HCT116 (cell line): ENCODE measurements at regions not wholly inside any gene's neighbourhood (a gene's known extent, or its start where the extent isn't known, plus 50 kb on each side); places are given as distances from the start of the nearest gene placed in this dataset.

Experiments
- ATAC-seq: fragments of 200-7000 bp; cut with Tn5 transposase; 2 replicates; pipeline ENCODE4 v1.9.1; 2020; ENCODE audit warnings: mild to moderate bottlenecking, moderate library complexity
- BruUV-seq: library from RNA; stranded (reverse); fragments of 400-500 nt; replicated peaks from 2 replicates; lab custom pipeline; 2021; lab: Mats Ljungman, UMichigan
- CTCF ChIA-PET: fragments of 300-600 bp; sonication (Branson Sonifier 250); formaldehyde crosslinking; loops from one replicate; lab custom pipeline; 2021; ENCODE audit warnings: antibody characterized with exemption; lab: Charles Lee
- POLR2A ChIA-PET: fragments of 300-600, 350-600 bp; sonication (Branson Sonifier 250); formaldehyde crosslinking; loops from one replicate; lab custom pipeline; 2021; ENCODE audit warnings: antibody characterized with exemption; lab: Charles Lee
- RAD21 ChIA-PET, 2 experiments: fragments of 300-600 bp; sonication (Branson Sonifier 250); formaldehyde crosslinking; loops; one replicate each; lab custom pipeline; 2023; ENCODE audit warnings: low total read pairs in 2 of 2; ENCODE audit not compliant: uncharacterized antibody in 2 of 2, unreplicated experiment in 2 of 2, low non-redundant PET in 1 of 2; lab: Charles Lee
- DNase-seq: peaks from one replicate; pipeline ENCODE4 v3.0.0-alpha.2; 2010; ENCODE audit warnings: low read depth, low spot score
- H2AFZ ChIP-seq: fragments of 200-600 bp; shearing (Covaris generic), sonication (generic); 2 replicates; pipeline ENCODE4 v1.6.1; 2017; ENCODE audit warnings: low read depth, mixed run types, mixed read lengths, antibody characterized with exemption, low read length; ENCODE audit not compliant: poor library complexity, severe bottlenecking
- H3K27ac ChIP-seq: 2 replicates; pipeline ENCODE4 v1.5.1; 2012; ENCODE audit warnings: low read depth, low read length
- H3K27me3 ChIP-seq: fragments of 200-600 bp; sonication (generic); 2 replicates; pipeline ENCODE4 v1.6.1; 2016; ENCODE audit warnings: mixed run types, low read length, mixed read lengths; ENCODE audit not compliant: insufficient read depth
- H3K36me3 ChIP-seq, 2 experiments: fragments of 200-500 bp in 1 of 2; fragments of 200-600 bp in 1 of 2; sonication (Bioruptor generic) in 1 of 2; sonication (generic) in 1 of 2; 2 replicates each; pipeline versions ENCODE4 v1.5.1 to v1.6.1; 2014 to 2016; ENCODE audit warnings: low read length in 2 of 2, inconsistent platforms in 1 of 2, mixed read lengths in 1 of 2, mixed run types in 1 of 2; ENCODE audit not compliant: insufficient read depth in 2 of 2, control insufficient read depth in 1 of 2
- H3K4me1 ChIP-seq, 2 experiments: fragments of 200-600 bp in 1 of 2; sonication (generic) in 1 of 2; 2 replicates each; pipeline versions ENCODE4 v1.5.1 to v1.6.1; 2012 to 2017; ENCODE audit warnings: low read length in 2 of 2, inconsistent platforms in 1 of 2, mild to moderate bottlenecking in 1 of 2, mixed read lengths in 1 of 2, mixed run types in 1 of 2, moderate library complexity in 1 of 2; ENCODE audit not compliant: insufficient read depth in 2 of 2, control insufficient read depth in 1 of 2
- H3K4me2 ChIP-seq: fragments of 200-600 bp; sonication (generic); 2 replicates; pipeline ENCODE4 v1.6.1; 2017; ENCODE audit warnings: mixed run types, low read length, mixed read lengths
- H3K4me3 ChIP-seq, 2 experiments: fragments of 200-600 bp in 1 of 2; sonication (generic) in 1 of 2; replicated peaks in 1 of 2; 2 replicates each; pipeline ENCODE4 v1.5.1; 2011 to 2016; ENCODE audit warnings: low read length in 2 of 2, control low read depth in 1 of 2, low read depth in 1 of 2, mild to moderate bottlenecking in 1 of 2, mixed read lengths in 1 of 2, mixed run types in 1 of 2
- H3K79me2 ChIP-seq: fragments of 200-600 bp; sonication (generic); 2 replicates; pipeline ENCODE4 v1.6.1; 2017; ENCODE audit warnings: mild to moderate bottlenecking, mixed run types, low read length, moderate library complexity, mixed read lengths; ENCODE audit not compliant: insufficient read depth
- H3K9ac ChIP-seq: fragments of 200-600 bp; sonication (generic); 2 replicates; pipeline ENCODE4 v1.6.1; 2016; ENCODE audit warnings: low read length, mixed read lengths
- H3K9me2 ChIP-seq: fragments of 200-600 bp; sonication (generic), shearing (Covaris generic); 2 replicates; pipeline ENCODE4 v1.6.1; 2017; ENCODE audit warnings: mixed run types, mild to moderate bottlenecking, moderate library complexity; ENCODE audit not compliant: insufficient read depth
- H3K9me3 ChIP-seq, 2 experiments: fragments of 200-500 bp in 1 of 2; fragments of 200-600 bp in 1 of 2; sonication (Bioruptor generic) in 1 of 2; sonication (generic) in 1 of 2; 2 replicates each; pipeline ENCODE4 v1.6.1; 2014 to 2017; ENCODE audit warnings: low read length in 2 of 2, mixed read lengths in 2 of 2, inconsistent platforms in 1 of 2, low read depth in 1 of 2, mild to moderate bottlenecking in 1 of 2, mixed run types in 1 of 2, moderate library complexity in 1 of 2; ENCODE audit not compliant: control insufficient read depth in 1 of 2, insufficient read depth in 1 of 2
- H4K20me1 ChIP-seq: fragments of 200-600 bp; sonication (generic), shearing (Covaris generic); 2 replicates; pipeline ENCODE4 v1.6.1; 2017; ENCODE audit warnings: mixed run types, mild to moderate bottlenecking, moderate library complexity; ENCODE audit not compliant: insufficient read depth
- ATF3 ChIP-seq: IDR thresholded peaks from 2 replicates; pipeline ENCODE4 v1.6.1; 2012
- CEBPB ChIP-seq: IDR thresholded peaks from 2 replicates; pipeline ENCODE4 v1.6.1; 2012; ENCODE audit warnings: low read depth
- ELF1 ChIP-seq: IDR thresholded peaks from 2 replicates; pipeline ENCODE4 v1.6.1; 2012; ENCODE audit warnings: low read depth, borderline replicate concordance
- EZH2phosphoT487 ChIP-seq: fragments of 200-600 bp; IDR thresholded peaks from 2 replicates; pipeline ENCODE4 v1.6.1; 2018; ENCODE audit warnings: antibody characterized with exemption, borderline replicate concordance
- JUND ChIP-seq: IDR thresholded peaks from 2 replicates; pipeline ENCODE4 v1.6.1; 2012
- MAX ChIP-seq: IDR thresholded peaks from 2 replicates; pipeline ENCODE4 v1.6.1; 2012
- POLR2A ChIP-seq: IDR thresholded peaks from 2 replicates; pipeline ENCODE4 v1.7.0; 2011; ENCODE audit warnings: borderline replicate concordance; ENCODE audit not compliant: insufficient read depth, insufficient read length; ENCODE audit errors: extremely low read depth
- RAD21 ChIP-seq: IDR thresholded peaks from 2 replicates; pipeline ENCODE4 v1.6.1; 2012; ENCODE audit warnings: low read depth, mild to moderate bottlenecking
- SIN3A ChIP-seq: IDR thresholded peaks from 2 replicates; pipeline ENCODE4 v1.6.1; 2012; ENCODE audit warnings: low read depth
- SP1 ChIP-seq: IDR thresholded peaks from 2 replicates; pipeline ENCODE4 v1.6.1; 2012; ENCODE audit warnings: low read depth
- TCF7L2 ChIP-seq: IDR thresholded peaks from 2 replicates; pipeline ENCODE4 v1.7.0; 2011; ENCODE audit warnings: borderline replicate concordance, inconsistent platforms; ENCODE audit not compliant: insufficient read depth, insufficient read length; ENCODE audit errors: extremely low read depth
- ZFX ChIP-seq: fragments of 450-650 bp; IDR thresholded peaks from 2 replicates; pipeline ENCODE4 v1.6.1; 2017
- ZNF274 ChIP-seq: fragments of 200-500 bp; sonication (Bioruptor generic); IDR thresholded peaks from 2 replicates; pipeline ENCODE4 v1.6.1; 2014; ENCODE audit warnings: mild to moderate bottlenecking, low read depth, low read length, inconsistent platforms
- intact Hi-C: fragments of 100-400 bp; cut with micrococcal nuclease; formaldehyde crosslinking; loops from 2 replicates; pipeline ENCODE4 v1.10.0; 2022

GRCh38 chr12:88398031-88398430, 182.2 kb downstream of the KITLG start:
- Histone ChIP-seq H3K4me1 (peaks cover 3 to 14% of the 10 kb centered on the region in 2 experiments; a peak in 3 of 4 replicates), H3K4me2 (no peak overlapping the region), H3K9me2 (no peaks in the 10 kb centered on the region), H2AFZ (no peak overlapping the region), H3K27ac (no peak overlapping the region), H3K4me3 (no peak overlapping the region), H4K20me1 (no peaks in the 10 kb centered on the region), H3K36me3 (no peaks in the 10 kb centered on the region), H3K79me2 (no peaks in the 10 kb centered on the region), H3K9me3 (no peaks in the 10 kb centered on the region), H3K27me3 (no peaks in the 10 kb centered on the region), H3K9ac (no peak overlapping the region)
- TF ChIP-seq CEBPB (no peak), EZH2phosphoT487 (no peak), SP1 (no peak), ATF3 (no peak), JUND (no peak), POLR2A (no peak)
- ATAC-seq = no peak
- no TSS peak for BruUV-seq
- RAD21 ChIA-PET = no interaction called here
- no peak for DNase-seq
- POLR2A ChIA-PET = no interaction called here
- CTCF ChIA-PET = no interaction called here
- intact Hi-C loops = no loop called here

- TF ChIP-seq SIN3A = no peak
- no peak for TF ChIP-seq ZNF274
- no peak for TF ChIP-seq ZFX
- no peak for TF ChIP-seq MAX
- no peak for TF ChIP-seq SP1
- TF ChIP-seq TCF7L2 = no peak
- TF ChIP-seq RAD21 = no peak
- no peak for TF ChIP-seq ELF1
- POLR2A ChIA-PET = no interaction called here
- intact Hi-C loops = no loop called here
- CTCF ChIA-PET = no interaction called here
- no peak overlapping the region for H2AFZ ChIP-seq
- no peaks in the 10 kb centered on the region for H3K79me2 ChIP-seq
- no peaks in the 10 kb centered on the region for H3K27me3 ChIP-seq
- H3K4me3 ChIP-seq = no peak overlapping the region
- H4K20me1 ChIP-seq = no peaks in the 10 kb centered on the region
- H3K27ac ChIP-seq = no peak overlapping the region
- no peaks in the 10 kb centered on the region for H3K36me3 ChIP-seq
- H3K9me3 ChIP-seq = no peaks in the 10 kb centered on the region
- H3K9me2 ChIP-seq = no peaks in the 10 kb centered on the region
- H3K4me2 ChIP-seq = peak overlapping the region; percentile 29; the same call in 1 of the 2 replicates
- peak; percentile 34; the same call in 1 of the 2 replicates for ATAC-seq
- no peak for DNase-seq
- no peak overlapping the region for H3K9ac ChIP-seq
- RAD21 ChIA-PET = no interaction called here
- no TSS peak for BruUV-seq
- peaks cover 3 to 14% of the 10 kb centered on the region in 2 experiments; a peak in 3 of 4 replicates for H3K4me1 ChIP-seq
Measured at GRCh38 chr12:88399811-88400210, 180.5 kb downstream of the KITLG start.
